ENCODE measurements at regions not wholly inside any gene's neighbourhood (a gene's known extent, or its start where the extent isn't known, plus 50 kb on each side); places are given as distances from the start of the nearest gene placed in this dataset.
"Not testable (repeated sequence)": the region's sequence is repeated elsewhere in the genome, so short reads cannot be mapped to it uniquely, and the experiment has no call there.

DNA sequence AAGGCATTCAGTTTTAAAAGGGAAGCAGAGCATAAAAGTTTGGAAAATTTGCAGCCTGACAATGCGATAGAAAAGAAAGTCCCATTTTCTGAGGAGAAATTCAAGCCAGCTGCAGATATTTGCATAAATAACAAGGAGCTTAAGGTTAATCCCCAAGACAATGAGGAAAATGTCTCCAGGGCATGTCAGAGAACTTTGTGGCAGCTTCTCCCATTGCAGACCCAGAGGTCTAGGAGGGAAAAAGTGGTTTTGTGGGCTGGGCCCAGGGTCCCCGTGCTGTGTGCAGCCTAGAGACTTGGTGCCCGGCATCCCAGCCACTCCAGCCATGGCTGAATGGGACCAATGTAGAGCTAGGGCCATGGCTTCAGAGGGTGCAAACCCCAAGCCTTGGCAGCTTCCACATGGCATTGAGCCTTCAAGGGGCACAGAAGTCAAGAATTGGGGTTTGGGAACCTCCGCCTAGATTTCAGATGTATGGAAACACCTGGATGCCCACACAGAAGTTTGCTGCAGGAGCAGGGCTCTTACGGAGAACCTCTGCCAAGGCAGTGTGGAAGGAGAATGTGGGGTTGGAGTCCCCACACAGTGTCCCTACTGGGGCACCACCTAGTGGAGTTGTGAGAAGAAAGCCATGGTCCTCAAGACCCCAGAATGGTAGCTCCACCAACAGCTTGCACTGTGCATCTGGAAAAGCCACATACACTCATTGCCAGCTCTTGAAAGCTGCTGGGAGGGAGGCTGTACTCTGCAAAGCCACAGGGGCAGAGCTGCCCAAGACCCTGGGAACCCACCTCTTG, 62.3 kb upstream of the SSBP3 start:
- H3K9me1 ChIP-seq (ENCODE audit: control insufficient read depth, insufficient read depth, low read length); BruUV-seq (replicated peaks); H3K9ac ChIP-seq (ENCODE audit: insufficient read depth in 1 of 2, low read depth in 2 of 2, low read length in 2 of 2); H3K79me2 ChIP-seq (ENCODE audit: control insufficient read depth, insufficient read depth, low read length); H3K9me3 ChIP-seq (replicated peaks; ENCODE audit: control insufficient read depth, insufficient read depth, low read depth, low read length); H3K4me2 ChIP-seq (ENCODE audit: insufficient read depth, low read length); H3K4me3 ChIP-seq; H3K36me3 ChIP-seq (ENCODE audit: control insufficient read depth, insufficient read depth, low read length); in situ Hi-C loops (cut with MboI); H3K27ac ChIP-seq (ENCODE audit: extremely low read depth, low read depth, low read length); DNase-seq (ENCODE audit: extremely low read depth in 1 of 4, low spot score in 3 of 4); ATAC-seq; H2AFZ ChIP-seq (ENCODE audit: low read depth, low read length); FAIRE-seq; intact Hi-C loops (cut with micrococcal nuclease); H3K27me3 ChIP-seq (ENCODE audit: control insufficient read depth in 2 of 2, insufficient read depth in 2 of 2, low read length in 2 of 2); H4K20me1 ChIP-seq (replicated peaks; ENCODE audit: control insufficient read depth, insufficient read depth, low read length); TF ChIP-seq REST (CRISPR knock-in tag; IDR thresholded peaks at IDR 0.05; ENCODE audit: low read depth): not testable (repeated sequence)
- CTCF ChIA-PET (ENCODE audit: low intra/inter-chr PET ratio) = interaction anchor here (0.6 kb wide), 1 partner anchor 39 kb away, joined by 5 read pairs; no protein-coding TSS in a partner anchor
- WGBS (ENCODE audit: insufficient coverage, low coverage, missing lambda C conversion rate) = 84% methylated on average over 5 of the region's 5 CpGs
- TF ChIP-seq ZBTB7A (IDR thresholded peaks at IDR 0.05; ENCODE audit: borderline replicate concordance, control insufficient read depth, low read depth, low read length) (peak; percentile 34; the same call in 1 of the 2 replicates), REST (IDR thresholded peaks at IDR 0.05; ENCODE audit: borderline replicate concordance) (peak; percentile 39; the same call in 1 of the 2 replicates), CTCF (IDR thresholded peaks at IDR 0.05 in 2 of 3, conservative IDR thresholded peaks at IDR 0.05 in 1 of 3; ENCODE audit: insufficient read depth in 2 of 3, low read depth in 1 of 3, low read length in 3 of 3) (peak; percentile 26 to 74 (median 54); a peak in 4 of 6 replicates), RAD21 (CRISPR knock-in tag; conservative IDR thresholded peaks at IDR 0.05 in 1 of 2, IDR thresholded peaks at IDR 0.05 in 1 of 2) (peak in 1 of 2 experiments; percentile 52; a peak in 2 of 4 replicates)
- POLR2A ChIA-PET = interaction anchor here (0.6 to 1.9 kb wide), 3 partner anchors 8 to 54 kb away, joined by 3 to 4 read pairs (median 4); no protein-coding TSS in a partner anchor
- H3K4me1 ChIP-seq (replicated peaks in 1 of 2; ENCODE audit: control insufficient read depth in 2 of 2, insufficient read depth in 2 of 2, low read length in 2 of 2) = peaks cover 22 to 24% of the 10 kb centered on the region in 2 experiments

All from K562 (cell line).